H9 (cell line): ENCODE measurements at regions not wholly inside any gene's neighbourhood (a gene's known extent, or its start where the extent isn't known, plus 50 kb on each side); places are given as distances from the start of the nearest gene placed in this dataset.

Experiments used
- DNase-seq: peaks from one replicate; pipeline ENCODE4 v3.0.0-alpha.2; 2017
- H2AFZ ChIP-seq: one replicate; pipeline ENCODE4 v1.6.1; 2013; ENCODE audit warnings: mild to moderate bottlenecking, low read length, control low read depth, moderate library complexity
- H2AK5ac ChIP-seq: 2 replicates; pipeline ENCODE4 v1.6.1; 2013; ENCODE audit warnings: low read length, control low read depth, mixed read lengths; ENCODE audit not compliant: insufficient read length
- H2BK120ac ChIP-seq: one replicate; pipeline ENCODE4 v1.6.1; 2013; ENCODE audit warnings: low read depth, mild to moderate bottlenecking, low read length, control low read depth, inconsistent platforms; ENCODE audit not compliant: poor library complexity, severe bottlenecking
- H2BK12ac ChIP-seq: 2 replicates; pipeline ENCODE4 v1.6.1; 2013; ENCODE audit warnings: low read length, control low read depth, mixed read lengths, low read depth; ENCODE audit not compliant: insufficient read length
- H2BK15ac ChIP-seq: 2 replicates; pipeline ENCODE4 v1.6.1; 2013; ENCODE audit warnings: low read depth, low read length, control low read depth
- H2BK20ac ChIP-seq: one replicate; pipeline ENCODE4 v1.6.1; 2013; ENCODE audit warnings: low read depth, mild to moderate bottlenecking, low read length, control low read depth, inconsistent platforms; ENCODE audit not compliant: poor library complexity, severe bottlenecking
- H2BK5ac ChIP-seq: 2 replicates; pipeline ENCODE4 v1.6.1; 2013; ENCODE audit warnings: low read length, control low read depth, mixed read lengths; ENCODE audit not compliant: insufficient read length
- H3K14ac ChIP-seq: 2 replicates; pipeline ENCODE4 v1.6.1; 2013; ENCODE audit warnings: low read length, control low read depth; ENCODE audit not compliant: insufficient read depth
- H3K18ac ChIP-seq: 2 replicates; pipeline ENCODE4 v1.6.1; 2013; ENCODE audit warnings: low read depth, mild to moderate bottlenecking, mixed read lengths, low read length, control low read depth; ENCODE audit not compliant: insufficient read length
- H3K23ac ChIP-seq: 2 replicates; pipeline ENCODE4 v1.6.1; 2013; ENCODE audit warnings: low read length, control low read depth, mixed read lengths, low read depth; ENCODE audit not compliant: insufficient read length
- H3K23me2 ChIP-seq: 2 replicates; pipeline ENCODE4 v1.6.1; 2013; ENCODE audit warnings: low read depth, mild to moderate bottlenecking, mixed read lengths, low read length, control low read depth; ENCODE audit not compliant: insufficient read length, poor library complexity, severe bottlenecking
- H3K27ac ChIP-seq: 2 replicates; pipeline ENCODE4 v1.5.1; 2013; ENCODE audit warnings: low read length, control low read depth, mixed read lengths, low read depth; ENCODE audit not compliant: insufficient read length
- H3K27me3 ChIP-seq: 2 replicates; pipeline ENCODE4 v1.6.1; 2013; ENCODE audit warnings: low read length, control low read depth, inconsistent platforms; ENCODE audit not compliant: insufficient read depth
- H3K4ac ChIP-seq: 2 replicates; pipeline ENCODE4 v1.6.1; 2013; ENCODE audit warnings: low read depth, mild to moderate bottlenecking, control low read depth, inconsistent platforms, low read length, moderate library complexity
- H3K4me1 ChIP-seq: 2 replicates; pipeline ENCODE4 v1.6.1; 2013; ENCODE audit warnings: low read length, control low read depth, inconsistent platforms; ENCODE audit not compliant: insufficient read depth
- H3K4me2 ChIP-seq: 2 replicates; pipeline ENCODE4 v1.6.1; 2013; ENCODE audit warnings: low read length, control low read depth, mixed read lengths; ENCODE audit not compliant: insufficient read length, insufficient read depth
- H3K56ac ChIP-seq: 2 replicates; pipeline ENCODE4 v1.6.1; 2013; ENCODE audit warnings: low read depth, mild to moderate bottlenecking, mixed read lengths, low read length, control low read depth; ENCODE audit not compliant: insufficient read length
- H3K79me1 ChIP-seq: 2 replicates; pipeline ENCODE4 v1.6.1; 2013; ENCODE audit warnings: low read depth, mild to moderate bottlenecking, moderate library complexity, low read length, control low read depth, inconsistent platforms; ENCODE audit not compliant: insufficient read depth, poor library complexity, severe bottlenecking
- H3K79me2 ChIP-seq: 2 replicates; pipeline ENCODE4 v1.6.1; 2013; ENCODE audit warnings: low read length, control low read depth, inconsistent platforms; ENCODE audit not compliant: insufficient read depth
- H3K9ac ChIP-seq: 2 replicates; pipeline ENCODE4 v1.6.1; 2013; ENCODE audit warnings: low read length, control low read depth, mixed read lengths; ENCODE audit not compliant: insufficient read length; ENCODE audit errors: extremely low read depth
- H3K9me3 ChIP-seq: one replicate; pipeline ENCODE4 v1.6.1; 2013; ENCODE audit warnings: low read depth, low read length, inconsistent platforms; ENCODE audit not compliant: control insufficient read depth
- H3T11ph ChIP-seq: one replicate; pipeline ENCODE4 v1.6.1; 2013; ENCODE audit warnings: mild to moderate bottlenecking, low read length, control low read depth, inconsistent platforms
- H4K20me1 ChIP-seq: one replicate; pipeline ENCODE4 v1.6.1; 2013; ENCODE audit not compliant: control insufficient read depth, insufficient read length, insufficient read depth
- H4K5ac ChIP-seq: 2 replicates; pipeline ENCODE4 v1.6.1; 2013; ENCODE audit warnings: low read depth, mild to moderate bottlenecking, mixed read lengths, low read length, control low read depth; ENCODE audit not compliant: insufficient read length
- H4K8ac ChIP-seq: replicated peaks from 2 replicates; pipeline ENCODE4 v1.6.1; 2013; ENCODE audit warnings: low read length, control low read depth, mixed read lengths, low read depth; ENCODE audit not compliant: insufficient read length
- H4K91ac ChIP-seq: 2 replicates; pipeline ENCODE4 v1.6.1; 2013; ENCODE audit warnings: low read depth, mild to moderate bottlenecking, moderate library complexity, mixed read lengths, low read length, control low read depth; ENCODE audit not compliant: insufficient read length
- H3K27ac Mint-ChIP-seq, 3 experiments: 2 replicates in 2 of 3; 3 replicates in 1 of 3; pipeline ENCODE4 v1.8.0; 2020 to 2021; ENCODE audit warnings: mixed read lengths in 3 of 3, mild to moderate bottlenecking in 1 of 3, moderate library complexity in 1 of 3
- H3K27me3 Mint-ChIP-seq: 2 replicates; pipeline ENCODE4 v1.8.0; 2021; ENCODE audit warnings: low read depth, mild to moderate bottlenecking, moderate library complexity, mixed read lengths
- H3K36me3 Mint-ChIP-seq, 3 experiments: 2 replicates in 2 of 3; 3 replicates in 1 of 3; pipeline ENCODE4 v1.8.0; 2020 to 2021; ENCODE audit warnings: low read depth in 3 of 3, mixed read lengths in 3 of 3; ENCODE audit not compliant: insufficient read depth in 1 of 3
- H3K4me1 Mint-ChIP-seq, 2 experiments: 2 replicates each; pipeline ENCODE4 v1.8.0; 2020; ENCODE audit warnings: mixed read lengths in 2 of 2
- H3K4me3 Mint-ChIP-seq, 2 experiments: 2 replicates in 1 of 2; 3 replicates in 1 of 2; pipeline ENCODE4 v1.8.0; 2020 to 2021; ENCODE audit warnings: mild to moderate bottlenecking in 2 of 2, mixed read lengths in 2 of 2, moderate library complexity in 1 of 2
- H3K9me3 Mint-ChIP-seq, 2 experiments: 2 replicates in 1 of 2; 3 replicates in 1 of 2; pipeline ENCODE4 v1.8.0; 2020; ENCODE audit warnings: mild to moderate bottlenecking in 2 of 2, mixed read lengths in 2 of 2, moderate library complexity in 1 of 2
- WGBS: extraction: QIAGEN DNeasy Blood & Tissue Kit; methylation state at CpG from one replicate; pipeline ENCODE4 v1.1.7; 2013; ENCODE audit warnings: missing lambda C conversion rate, low lambda C conversion rate, mixed read lengths; ENCODE audit not compliant: insufficient read length; ENCODE audit errors: extremely low coverage; 5-methylcytosine and 5-hydroxymethylcytosine counted together
- TF ChIP-seq, protein P1 (sequence below): fragments of 200-600 bp; sonication (generic); conservative IDR thresholded peaks from 3 replicates; pipeline ENCODE4 v1.8.0; 2021; ENCODE audit warnings: antibody characterized with exemption, mild to moderate bottlenecking

DNA sequence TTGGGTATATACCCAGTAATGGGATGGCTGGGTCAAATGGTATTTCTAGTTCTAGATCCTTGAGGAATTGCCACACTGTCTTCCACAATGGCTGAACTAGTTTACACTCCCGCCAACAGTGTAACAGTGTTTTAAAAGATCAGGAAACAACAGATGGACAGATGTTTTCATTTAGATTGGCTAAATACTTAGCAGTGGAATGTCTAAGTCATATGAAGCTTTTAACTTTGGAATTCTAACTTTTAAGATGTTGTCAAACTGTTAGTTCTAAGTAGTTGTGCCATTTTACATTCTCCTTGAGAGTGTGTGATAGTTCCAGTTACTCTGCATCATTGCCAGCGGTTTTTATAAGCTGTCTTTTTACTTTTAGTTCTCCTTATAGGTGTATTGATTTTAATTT is 688.8 kb downstream of the SEMA5A start:
- Histone ChIP-seq H3K79me2 (no peaks in the 10 kb centered on the region), H2BK12ac (no peak overlapping the region), H3K56ac (no peak overlapping the region), H2BK5ac (no peak overlapping the region), H3K27me3 (no peaks in the 10 kb centered on the region), H3K14ac (no peak overlapping the region), H3K4ac (no peak overlapping the region), H3K27ac (no peak overlapping the region), H3K18ac (no peak overlapping the region), H2AK5ac (no peak overlapping the region), H4K91ac (no peak overlapping the region), H3K23ac (no peak overlapping the region), H3K4me2 (no peak overlapping the region), H2BK120ac (no peak overlapping the region), H2AFZ (no peak overlapping the region), H2BK15ac (no peak overlapping the region), H4K5ac (no peak overlapping the region), H4K20me1 (no peaks in the 10 kb centered on the region), H3K4me1 (no peaks in the 10 kb centered on the region), H3T11ph (no peak overlapping the region), H4K8ac (no peak overlapping the region), H2BK20ac (no peak overlapping the region), H3K23me2 (no peaks in the 10 kb centered on the region), H3K79me1 (no peaks in the 10 kb centered on the region), H3K9ac (no peak overlapping the region), H3K9me3 (no peaks in the 10 kb centered on the region)
- no peaks in the 10 kb centered on the region; a peak in 1 of 7 replicates for H3K36me3 Mint-ChIP-seq
- no peak for DNase-seq
- WGBS: no CpG with 5 or more reads among the region's 2 CpGs
- TF ChIP-seq, protein P1, sequence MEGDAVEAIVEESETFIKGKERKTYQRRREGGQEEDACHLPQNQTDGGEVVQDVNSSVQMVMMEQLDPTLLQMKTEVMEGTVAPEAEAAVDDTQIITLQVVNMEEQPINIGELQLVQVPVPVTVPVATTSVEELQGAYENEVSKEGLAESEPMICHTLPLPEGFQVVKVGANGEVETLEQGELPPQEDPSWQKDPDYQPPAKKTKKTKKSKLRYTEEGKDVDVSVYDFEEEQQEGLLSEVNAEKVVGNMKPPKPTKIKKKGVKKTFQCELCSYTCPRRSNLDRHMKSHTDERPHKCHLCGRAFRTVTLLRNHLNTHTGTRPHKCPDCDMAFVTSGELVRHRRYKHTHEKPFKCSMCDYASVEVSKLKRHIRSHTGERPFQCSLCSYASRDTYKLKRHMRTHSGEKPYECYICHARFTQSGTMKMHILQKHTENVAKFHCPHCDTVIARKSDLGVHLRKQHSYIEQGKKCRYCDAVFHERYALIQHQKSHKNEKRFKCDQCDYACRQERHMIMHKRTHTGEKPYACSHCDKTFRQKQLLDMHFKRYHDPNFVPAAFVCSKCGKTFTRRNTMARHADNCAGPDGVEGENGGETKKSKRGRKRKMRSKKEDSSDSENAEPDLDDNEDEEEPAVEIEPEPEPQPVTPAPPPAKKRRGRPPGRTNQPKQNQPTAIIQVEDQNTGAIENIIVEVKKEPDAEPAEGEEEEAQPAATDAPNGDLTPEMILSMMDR: no peak
- H3K27ac Mint-ChIP-seq: no peak overlapping the region
- no peak overlapping the region for H3K4me3 Mint-ChIP-seq
- H3K4me1 Mint-ChIP-seq: no peaks in the 10 kb centered on the region
- H3K27me3 Mint-ChIP-seq: no peaks in the 10 kb centered on the region
- no peaks in the 10 kb centered on the region; a peak in 1 of 5 replicates for H3K9me3 Mint-ChIP-seq
